Uterus (tissue), 2 donors: ENCODE measurements at regions not wholly inside any gene's neighbourhood (a gene's known extent, or its start where the extent isn't known, plus 50 kb on each side); places are given as distances from the start of the nearest gene placed in this dataset.

Experiments used
- POLR2A ChIP-seq, 2 donors: fragments of 450-650 bp; IDR thresholded peaks; one replicate each; pipeline ENCODE4 v1.6.1; 2016; ENCODE audit warnings: antibody characterized with exemption in 2 of 2, mild to moderate bottlenecking in 1 of 2, moderate library complexity in 1 of 2
- TF ChIP-seq, protein P1 (sequence below), 4 experiments: fragments of 200-600 bp in 2 of 4; fragments of 450-650 bp in 2 of 4; sonication (generic) in 2 of 4; IDR thresholded peaks; one replicate each; pipeline ENCODE4 v1.5.1; 2016 to 2019; ENCODE audit warnings: antibody characterized with exemption in 4 of 4, mild to moderate bottlenecking in 2 of 4, moderate library complexity in 1 of 4

DNA sequence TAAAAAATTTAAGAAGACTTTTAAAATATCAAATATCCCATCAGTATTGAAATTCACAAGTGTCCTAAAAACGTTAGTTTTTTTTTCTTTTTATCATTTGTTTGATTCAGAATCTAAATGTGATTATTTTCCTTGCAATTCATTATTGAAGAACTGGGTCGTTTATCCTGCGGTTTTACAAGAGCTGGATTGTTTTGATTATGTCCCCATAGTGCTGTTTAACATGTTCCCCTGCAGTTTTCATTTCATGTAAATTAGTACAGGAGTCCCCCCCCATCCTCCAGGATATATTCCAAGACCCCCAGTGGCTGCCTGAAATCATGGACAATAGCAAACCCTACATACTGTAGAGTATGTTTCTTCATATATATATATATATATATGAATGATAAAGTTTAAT lies 105.7 kb downstream of the KCTD15 start:
- no peak for TF ChIP-seq POLR2A (IDR thresholded peaks at IDR 0.05)
- TF ChIP-seq, protein P1, sequence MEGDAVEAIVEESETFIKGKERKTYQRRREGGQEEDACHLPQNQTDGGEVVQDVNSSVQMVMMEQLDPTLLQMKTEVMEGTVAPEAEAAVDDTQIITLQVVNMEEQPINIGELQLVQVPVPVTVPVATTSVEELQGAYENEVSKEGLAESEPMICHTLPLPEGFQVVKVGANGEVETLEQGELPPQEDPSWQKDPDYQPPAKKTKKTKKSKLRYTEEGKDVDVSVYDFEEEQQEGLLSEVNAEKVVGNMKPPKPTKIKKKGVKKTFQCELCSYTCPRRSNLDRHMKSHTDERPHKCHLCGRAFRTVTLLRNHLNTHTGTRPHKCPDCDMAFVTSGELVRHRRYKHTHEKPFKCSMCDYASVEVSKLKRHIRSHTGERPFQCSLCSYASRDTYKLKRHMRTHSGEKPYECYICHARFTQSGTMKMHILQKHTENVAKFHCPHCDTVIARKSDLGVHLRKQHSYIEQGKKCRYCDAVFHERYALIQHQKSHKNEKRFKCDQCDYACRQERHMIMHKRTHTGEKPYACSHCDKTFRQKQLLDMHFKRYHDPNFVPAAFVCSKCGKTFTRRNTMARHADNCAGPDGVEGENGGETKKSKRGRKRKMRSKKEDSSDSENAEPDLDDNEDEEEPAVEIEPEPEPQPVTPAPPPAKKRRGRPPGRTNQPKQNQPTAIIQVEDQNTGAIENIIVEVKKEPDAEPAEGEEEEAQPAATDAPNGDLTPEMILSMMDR (IDR thresholded peaks at IDR 0.05): no peak
